IPS-NIHi7 (cell line): ENCODE measurements at regions not wholly inside any gene's neighbourhood (a gene's known extent, or its start where the extent isn't known, plus 50 kb on each side); places are given as distances from the start of the nearest gene placed in this dataset.
"Not testable (repeated sequence)": the region's sequence is repeated elsewhere in the genome, so short reads cannot be mapped to it uniquely, and the experiment has no call there.

Experiments used
- DNase-seq: peaks from one replicate; pipeline ENCODE4 v3.0.0; 2012; ENCODE audit warnings: mixed read lengths; ENCODE audit errors: extremely low spot score

GRCh38 chr7:149682038-149682437 lies 91.3 kb downstream of the ZNF467 start:
- no peak for DNase-seq

- DNase-seq: no peak
Observed at GRCh38 chr7:149681274-149681673, 92.1 kb downstream of the ZNF467 start.

GRCh38 chr7:149680331-149681025 lies 92.9 kb downstream of the ZNF467 start:
- DNase-seq: no peak

- DNase-seq: not testable (repeated sequence)
Observed at GRCh38 chr7:149674728-149675385, 98.5 kb downstream of the ZNF467 start.

GRCh38 chr7:149673006-149673405 lies 100.4 kb downstream of the ZNF467 start:
- DNase-seq: no peak

GRCh38 chr7:149670288-149670687 lies 103.1 kb downstream of the ZNF467 start:
- no peak for DNase-seq

- DNase-seq: no peak
Observed at GRCh38 chr7:149669121-149669818, 104.1 kb downstream of the ZNF467 start.

- no peak for DNase-seq
Observed at GRCh38 chr7:149666360-149666945, 106.9 kb downstream of the ZNF467 start.

GRCh38 chr7:149665618-149666017 lies 107.8 kb downstream of the ZNF467 start:
- DNase-seq: not testable (repeated sequence)

- no peak for DNase-seq
Observed at GRCh38 chr7:149664666-149665065, 108.7 kb downstream of the ZNF467 start.

GRCh38 chr7:149664176-149664575 lies 109.2 kb downstream of the ZNF467 start:
- DNase-seq: no peak

- DNase-seq: peak; percentile 86
Observed at GRCh38 chr7:149662591-149663095, 110.7 kb downstream of the ZNF467 start.

- DNase-seq: no peak
Observed at GRCh38 chr7:149655784-149656183, 117.6 kb downstream of the ZNF467 start.

- no peak for DNase-seq
Observed at GRCh38 chr7:149654588-149654987, 118.8 kb downstream of the ZNF467 start.

- not testable (repeated sequence) for DNase-seq
Observed at GRCh38 chr7:149650190-149650589, 123.2 kb downstream of the ZNF467 start.

- DNase-seq: no peak
Observed at GRCh38 chr7:149644754-149645153, 128.6 kb downstream of the ZNF467 start.

- DNase-seq: no peak
Observed at GRCh38 chr7:149642589-149642988, 130.8 kb downstream of the ZNF467 start.

GRCh38 chr7:149638566-149639320 lies 134.6 kb downstream of the ZNF467 start:
- DNase-seq: no peak

GRCh38 chr7:149637911-149638565 lies 135.3 kb downstream of the ZNF467 start:
- DNase-seq: no peak

- peak; percentile 70 for DNase-seq
Observed at GRCh38 chr7:149635561-149636329, 137.6 kb downstream of the ZNF467 start.
